ENCODE measurements at regions not wholly inside any gene's neighbourhood (a gene's known extent, or its start where the extent isn't known, plus 50 kb on each side); places are given as distances from the start of the nearest gene placed in this dataset.

- DNase-seq (ENCODE audit: extremely low read depth in 1 of 4, low spot score in 3 of 4) (no peak), FAIRE-seq (no peak), ATAC-seq (no peak)
- no peaks in the 10 kb centered on the region for H4K20me1 ChIP-seq (replicated peaks; ENCODE audit: control insufficient read depth, insufficient read depth, low read length)
- intact Hi-C loops (cut with micrococcal nuclease) (no loop called here), in situ Hi-C loops (cut with MboI) (no loop called here)
- H3K4me2 ChIP-seq (ENCODE audit: insufficient read depth, low read length) = no peak overlapping the region
- H3K9me1 ChIP-seq (ENCODE audit: control insufficient read depth, insufficient read depth, low read length) = no peaks in the 10 kb centered on the region
- no peak overlapping the region for H3K9ac ChIP-seq (ENCODE audit: insufficient read depth in 1 of 2, low read depth in 2 of 2, low read length in 2 of 2)
- no peaks in the 10 kb centered on the region for H3K9me3 ChIP-seq (replicated peaks; ENCODE audit: control insufficient read depth, insufficient read depth, low read depth, low read length)
- no peaks in the 10 kb centered on the region for H3K36me3 ChIP-seq (ENCODE audit: control insufficient read depth, insufficient read depth, low read length)
- H2AFZ ChIP-seq (ENCODE audit: low read depth, low read length) = no peak overlapping the region
- no peak overlapping the region for H3K4me3 ChIP-seq
- H3K27me3 ChIP-seq (ENCODE audit: control insufficient read depth in 2 of 2, insufficient read depth in 2 of 2, low read length in 2 of 2) = no peaks in the 10 kb centered on the region
- POLR2A ChIA-PET = no interaction called here
- H3K79me2 ChIP-seq (ENCODE audit: control insufficient read depth, insufficient read depth, low read length) = no peaks in the 10 kb centered on the region
- TF ChIP-seq ZMIZ1 (IDR thresholded peaks at IDR 0.05; ENCODE audit: low read depth in 2 of 2, low read length in 2 of 2) = no peak
- no peak for TF ChIP-seq NR0B1 (IDR thresholded peaks at IDR 0.05; ENCODE audit: partially characterized antibody)
- TF ChIP-seq CHD4 (IDR thresholded peaks at IDR 0.05; ENCODE audit: insufficient read depth, insufficient replicate concordance, low read depth, low read length, poor library complexity, severe bottlenecking) = no peak
- no peak for TF ChIP-seq MLX (CRISPR knock-in tag; conservative IDR thresholded peaks at IDR 0.05)
- no peak for TF ChIP-seq KLF10 (CRISPR knock-in tag; IDR thresholded peaks at IDR 0.05)
- TF ChIP-seq TRIM24 (IDR thresholded peaks at IDR 0.05) = no peak
- no peak for TF ChIP-seq MLLT1 (IDR thresholded peaks at IDR 0.05)
- TF ChIP-seq HNRNPL (IDR thresholded peaks at IDR 0.05; ENCODE audit: low read depth, low read length) = no peak
- BruUV-seq (replicated peaks) = no TSS peak
- no peaks in the 10 kb centered on the region for H3K4me1 ChIP-seq (replicated peaks in 1 of 2; ENCODE audit: control insufficient read depth in 2 of 2, insufficient read depth in 2 of 2, low read length in 2 of 2)
- no peak overlapping the region for H3K27ac ChIP-seq (ENCODE audit: extremely low read depth, low read depth, low read length)
- 27% methylated on average over 1 of the region's 1 CpG for WGBS (ENCODE audit: insufficient coverage, low coverage, missing lambda C conversion rate)
- CTCF ChIA-PET (ENCODE audit: low intra/inter-chr PET ratio) = interaction anchor here (0.6 kb wide), 1 partner anchor 100 kb away, joined by 3 read pairs; no protein-coding TSS in a partner anchor
These were observed 382.6 kb upstream of the ZNF804A start for GRCh38 chr2:184215745-184216144.
